GM12878 (cell line): ENCODE measurements at regions not wholly inside any gene's neighbourhood (a gene's known extent, or its start where the extent isn't known, plus 50 kb on each side); places are given as distances from the start of the nearest gene placed in this dataset.

Experiments used
- ATAC-seq: fragments of 200-7000 bp; cut with Tn5 transposase; 3 replicates; pipeline ENCODE4 v1.9.1; 2020; ENCODE audit warnings: mild to moderate bottlenecking, moderate library complexity
- BruUV-seq: library from RNA; stranded (reverse); fragments of 400-500 nt; replicated peaks from 2 replicates; lab custom pipeline; 2021; lab: Mats Ljungman, UMichigan
- CTCF ChIA-PET: fragments of 300-600 bp; sonication (Branson Sonifier 250); formaldehyde crosslinking; extraction: SDS; loops from one replicate; lab custom pipeline; 2021; ENCODE audit warnings: inconsistent platforms; lab: Yijun Ruan, JAX
- POLR2A ChIA-PET: fragments of 350-600 bp; formaldehyde crosslinking; extraction: SDS; loops from one replicate; lab custom pipeline; 2021; ENCODE audit warnings: inconsistent platforms; lab: Charles Lee
- RAD21 ChIA-PET: fragments of 300-600 bp; sonication (Branson Sonifier 250); formaldehyde crosslinking; loops from one replicate; lab custom pipeline; 2023; ENCODE audit warnings: antibody characterized with exemption; ENCODE audit not compliant: unreplicated experiment; lab: Charles Lee
- SMC1A ChIA-PET: fragments of 300-600 bp; sonication (Branson Sonifier 250); formaldehyde crosslinking; loops from one replicate; lab custom pipeline; 2023; ENCODE audit not compliant: unreplicated experiment, uncharacterized antibody; lab: Charles Lee
- DNase-seq: peaks from one replicate; pipeline ENCODE4 v3.0.0-alpha.2; 2011; ENCODE audit warnings: low read depth, low spot score
- FAIRE-seq: peaks from 3 replicates; lab custom pipeline; 2011; peaks lifted over from hg19 to GRCh38; lab: Jason Lieb, UNC
- H2AFZ ChIP-seq: 2 replicates; pipeline ENCODE4 v1.6.0; 2011; ENCODE audit warnings: low read depth, low read length, control low read depth; ENCODE audit not compliant: control insufficient read depth
- H3K27ac ChIP-seq: 2 replicates; pipeline ENCODE4 v1.5.1; 2011; ENCODE audit warnings: control low read depth; ENCODE audit not compliant: control insufficient read depth, insufficient read depth
- H3K27me3 ChIP-seq, 2 experiments: replicated peaks in 1 of 2; 2 replicates each; pipeline versions ENCODE4 v1.6.0 to v1.6.1; 2011; ENCODE audit warnings: low read length in 1 of 2; ENCODE audit not compliant: control insufficient read depth in 2 of 2, insufficient read depth in 2 of 2
- H3K36me3 ChIP-seq, 2 experiments: 2 replicates each; pipeline ENCODE4 v1.5.1; 2011; ENCODE audit warnings: low read length in 1 of 2; ENCODE audit not compliant: control insufficient read depth in 2 of 2, insufficient read depth in 2 of 2
- H3K4me1 ChIP-seq: 2 replicates; pipeline ENCODE4 v1.6.1; 2011; ENCODE audit warnings: mild to moderate bottlenecking, low read length, moderate library complexity, mixed read lengths; ENCODE audit not compliant: control insufficient read depth, insufficient read depth
- H3K4me2 ChIP-seq: 2 replicates; pipeline ENCODE4 v1.6.0; 2011; ENCODE audit warnings: control low read depth; ENCODE audit not compliant: control insufficient read depth, insufficient read depth
- H3K4me3 ChIP-seq: fragments of 200-600 bp; sonication (generic); 2 replicates; pipeline ENCODE4 v1.5.1; 2016
- H3K79me2 ChIP-seq: 2 replicates; pipeline ENCODE4 v1.6.0; 2011; ENCODE audit warnings: low read length; ENCODE audit not compliant: control insufficient read depth, insufficient read depth
- H3K9ac ChIP-seq: 2 replicates; pipeline ENCODE4 v1.8.0; 2011; ENCODE audit warnings: low read length, control low read depth, mixed read lengths; ENCODE audit not compliant: control insufficient read depth, insufficient read depth
- H3K9me3 ChIP-seq: replicated peaks from 3 replicates; pipeline ENCODE4 v1.5.1; 2011; ENCODE audit warnings: mild to moderate bottlenecking, low read length; ENCODE audit not compliant: control insufficient read depth, insufficient read depth
- H4K20me1 ChIP-seq: 2 replicates; pipeline ENCODE4 v1.6.0; 2011; ENCODE audit not compliant: control insufficient read depth, insufficient read depth
- CTCF ChIP-seq, 3 experiments: IDR thresholded peaks in 2 of 3; conservative IDR thresholded peaks in 1 of 3; 2 replicates each; pipeline ENCODE4 v1.5.1; 2011; ENCODE audit warnings: low read depth in 3 of 3, low read length in 3 of 3, mild to moderate bottlenecking in 3 of 3, control low read depth in 2 of 3, moderate library complexity in 2 of 3, inconsistent platforms in 1 of 3, mixed read lengths in 1 of 3; ENCODE audit not compliant: control insufficient read depth in 2 of 3, insufficient read depth in 1 of 3; ENCODE audit errors: extremely low read depth in 1 of 3
- CUX1 ChIP-seq: IDR thresholded peaks from 2 replicates; pipeline ENCODE4 v1.6.1; 2012; ENCODE audit warnings: improper control_type of control experiment, low read depth, low read length; ENCODE audit not compliant: insufficient replicate concordance
- DPF2 ChIP-seq: fragments of 450-650 bp; IDR thresholded peaks from 2 replicates; pipeline ENCODE4 v1.6.1; 2017; ENCODE audit warnings: mild to moderate bottlenecking
- FOXM1 ChIP-seq: IDR thresholded peaks from 2 replicates; pipeline ENCODE4 v1.6.1; 2012; ENCODE audit warnings: low read depth, mild to moderate bottlenecking, inconsistent platforms, low read length, moderate library complexity
- MTA3 ChIP-seq: IDR thresholded peaks from 2 replicates; pipeline ENCODE4 v1.6.1; 2012; ENCODE audit warnings: low read length, inconsistent platforms, borderline replicate concordance
- POLR2AphosphoS5 ChIP-seq: IDR thresholded peaks from 2 replicates; pipeline ENCODE4 v1.6.1; 2011; ENCODE audit warnings: mild to moderate bottlenecking, low read length, inconsistent platforms
- POU2F2 ChIP-seq: IDR thresholded peaks from 3 replicates; pipeline ENCODE4 v1.6.1; 2011; ENCODE audit warnings: low read depth, mild to moderate bottlenecking, low read length, borderline replicate concordance
- PRDM15 ChIP-seq: fragments of 450-650 bp; formaldehyde crosslinking; IDR thresholded peaks from 2 replicates; pipeline ENCODE4 v1.4.0; 2020; ENCODE audit warnings: mild to moderate bottlenecking, moderate library complexity
- SP1 ChIP-seq: IDR thresholded peaks from one replicate; pipeline ENCODE4 v1.6.1; 2011; ENCODE audit warnings: low read depth, low read length
- SREBF1 ChIP-seq: IDR thresholded peaks from 2 replicates; pipeline ENCODE4 v1.6.1; 2012; ENCODE audit warnings: mild to moderate bottlenecking, low read length
- WRNIP1 ChIP-seq: IDR thresholded peaks from 2 replicates; pipeline ENCODE4 v1.6.1; 2011; ENCODE audit warnings: low read depth, low read length, improper control_type of control experiment, borderline replicate concordance
- ZNF274 ChIP-seq: IDR thresholded peaks from one replicate; pipeline ENCODE4 v1.8.0; 2011; ENCODE audit not compliant: insufficient read length, insufficient read depth
- WGBS: methylation state at CpG from one replicate; pipeline ENCODE4 v1.1.6; 2016; ENCODE audit warnings: low lambda C conversion rate; ENCODE audit not compliant: insufficient replicate concordance, insufficient coverage; ENCODE audit errors: missing lambda C conversion rate; 5-methylcytosine and 5-hydroxymethylcytosine counted together
- in situ Hi-C: fragments of 300-500 bp; cut with MboI; formaldehyde crosslinking; loops from 9 replicates; pipeline ENCODE4 v1.14.3; 2018; ENCODE audit warnings: mixed read lengths
- intact Hi-C: fragments of 100-400 bp; cut with micrococcal nuclease; formaldehyde crosslinking; loops from one replicate; pipeline ENCODE4 v1.14.2; 2022; ENCODE audit not compliant: unreplicated experiment

DNA sequence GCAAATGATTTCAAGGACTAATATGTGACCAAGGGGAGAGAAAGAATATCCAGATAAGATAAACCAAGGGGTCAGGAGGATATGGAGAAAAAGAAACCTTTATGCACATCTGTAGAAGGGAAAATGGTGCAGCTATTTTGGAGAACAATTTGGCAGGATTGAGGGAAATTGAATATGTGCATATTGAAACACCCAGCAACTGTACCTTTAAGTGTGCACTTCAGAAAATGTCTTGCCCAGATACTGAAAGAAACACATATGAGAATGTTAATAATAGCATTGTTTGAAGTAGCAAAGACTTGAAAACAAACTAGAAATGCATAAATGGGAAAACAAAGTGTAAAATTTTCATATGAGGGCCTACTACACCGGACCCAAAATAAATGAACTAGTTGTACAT lies 599.6 kb downstream of the PSAT1 start (continued):
- TF ChIP-seq PRDM15 (no peak), SP1 (no peak), POLR2AphosphoS5 (no peak), ZNF274 (no peak), FOXM1 (no peak)

GRCh38 chr9:78898234-78898633 lies 601.3 kb downstream of the PSAT1 start:
- Histone ChIP-seq H3K36me3 (no peaks in the 10 kb centered on the region), H4K20me1 (no peaks in the 10 kb centered on the region), H3K4me1 (no peaks in the 10 kb centered on the region), H3K4me3 (no peak overlapping the region), H3K9me3 (no peaks in the 10 kb centered on the region), H3K27me3 (no peaks in the 10 kb centered on the region), H3K79me2 (no peaks in the 10 kb centered on the region), H3K4me2 (no peak overlapping the region), H3K27ac (no peak overlapping the region), H3K9ac (no peak overlapping the region), H2AFZ (no peak overlapping the region)
- in situ Hi-C loops: no loop called here
- FAIRE-seq: no peak
- SMC1A ChIA-PET: no interaction called here
- TF ChIP-seq CTCF (IDR thresholded peaks at IDR 0.05 in 2 of 3, conservative IDR thresholded peaks at IDR 0.05 in 1 of 3; ENCODE audit: control insufficient read depth in 2 of 3, extremely low read depth in 1 of 3, insufficient read depth in 1 of 3, low read depth in 3 of 3, low read length in 3 of 3) (no peak), SP1 (no peak), CUX1 (no peak), MTA3 (no peak), POLR2AphosphoS5 (no peak), POU2F2 (no peak), DPF2 (no peak), SREBF1 (no peak), WRNIP1 (no peak)
- no peak for ATAC-seq
- no peak for DNase-seq
- CTCF ChIA-PET: no interaction called here
- RAD21 ChIA-PET: no interaction called here
- 22% methylated on average over 1 of the region's 1 CpG for WGBS
- POLR2A ChIA-PET: no interaction called here
- intact Hi-C loops: no loop called here
- BruUV-seq: no TSS peak
